ENCODE measurements at regions not wholly inside any gene's neighbourhood (a gene's known extent, or its start where the extent isn't known, plus 50 kb on each side); places are given as distances from the start of the nearest gene placed in this dataset.

DNA sequence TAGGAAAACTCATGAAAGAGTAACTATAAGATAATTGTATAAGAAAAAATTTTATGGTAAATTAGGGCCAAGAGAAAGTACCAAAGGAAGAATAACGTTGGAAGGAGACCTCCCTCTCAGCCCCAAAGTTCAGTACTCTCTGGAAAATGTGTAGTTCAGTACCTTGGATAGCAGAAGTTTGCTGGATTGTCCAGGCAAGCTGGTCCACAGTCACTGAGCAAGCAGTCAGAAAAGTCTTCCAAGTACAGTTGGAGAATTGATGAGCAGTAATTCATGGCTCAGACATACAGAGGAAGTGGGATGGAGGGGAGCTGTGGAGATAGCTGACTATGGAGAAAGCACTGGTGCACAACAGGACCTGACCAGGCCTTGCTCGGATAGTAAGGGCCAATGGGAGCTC, 598.2 kb upstream of the NDST4 start:
- TF ChIP-seq POLR2A (IDR thresholded peaks at IDR 0.05; ENCODE audit: low read depth, low read length) (no peak), SPI1 (IDR thresholded peaks at IDR 0.05; ENCODE audit: low read depth, low read length) (no peak), TAF1 (IDR thresholded peaks at IDR 0.05; ENCODE audit: low read depth, low read length) (no peak), POLR2AphosphoS5 (IDR thresholded peaks at IDR 0.05; ENCODE audit: low read depth, low read length) (no peak), POU2F2 (IDR thresholded peaks at IDR 0.05; ENCODE audit: low read depth, low read length) (no peak), PAX5 (IDR thresholded peaks at IDR 0.05; ENCODE audit: insufficient read depth, low read length, severe bottlenecking) (no peak)

Data from GM12891 (cell line).